A549 (cell line): ENCODE measurements at regions not wholly inside any gene's neighbourhood (a gene's known extent, or its start where the extent isn't known, plus 50 kb on each side); places are given as distances from the start of the nearest gene placed in this dataset.

Experiments
- ATAC-seq, 2 experiments: fragments of 200-7000 bp in 1 of 2; fragments of >200 bp in 1 of 2; cut with Nextera tagmentation in 1 of 2; cut with Tn5 transposase in 1 of 2; 3 replicates each; pipeline versions ENCODE4 v1.8.0 to v1.9.1; 2018 to 2020; ENCODE audit warnings: mild to moderate bottlenecking in 1 of 2, moderate library complexity in 1 of 2
- CTCF ChIA-PET: fragments of 300-600 bp; sonication (Branson Sonifier 250); formaldehyde crosslinking; extraction: SDS; loops from one replicate; lab custom pipeline; 2021; ENCODE audit warnings: antibody characterized with exemption, inconsistent platforms; lab: Yijun Ruan, JAX
- POLR2A ChIA-PET: fragments of 350-600 bp; formaldehyde crosslinking; extraction: SDS; loops from one replicate; lab custom pipeline; 2021; ENCODE audit warnings: antibody characterized with exemption, inconsistent platforms; lab: Yijun Ruan, JAX
- DNase-seq, 2 experiments: peaks; one replicate each; pipeline versions ENCODE4 v3.0.0 to v3.0.0-alpha.2; 2011 to 2016; ENCODE audit warnings: low read depth in 1 of 2, low spot score in 1 of 2
- FAIRE-seq: peaks from 2 replicates; lab custom pipeline; 2011; peaks lifted over from hg19 to GRCh38; lab: Jason Lieb, UNC
- H3K27ac ChIP-seq, 2 experiments: fragments of >200 bp; sonication (Bioruptor Twin); formaldehyde crosslinking; 3 replicates each; pipeline ENCODE4 v1.5.1; 2016 to 2017
- H3K4me1 ChIP-seq: fragments of >200 bp; sonication (Bioruptor Twin); formaldehyde crosslinking; 3 replicates; pipeline ENCODE4 v1.6.1; 2016
- H3K4me2 ChIP-seq: fragments of >200 bp; sonication (Bioruptor Twin); formaldehyde crosslinking; 3 replicates; pipeline ENCODE4 v1.6.1; 2016
- H3K4me3 ChIP-seq: fragments of >200 bp; sonication (Bioruptor Twin); formaldehyde crosslinking; 3 replicates; pipeline ENCODE4 v1.5.1; 2016
- H3K9me3 ChIP-seq: fragments of >200 bp; sonication (Bioruptor Twin); formaldehyde crosslinking; 3 replicates; pipeline ENCODE4 v1.6.1; 2016
- BCL3 ChIP-seq: fragments of >200 bp; sonication (Bioruptor Twin); formaldehyde crosslinking; IDR thresholded peaks from 3 replicates; pipeline ENCODE4 v1.6.1; 2016
- CEBPB ChIP-seq, 2 experiments: fragments of >200 bp in 1 of 2; sonication (Bioruptor Twin) in 1 of 2; formaldehyde crosslinking in 1 of 2; IDR thresholded peaks; 2 replicates each; pipeline ENCODE4 v1.6.1; 2012 to 2016
- CHD2 ChIP-seq: fragments of 150-350 bp; IDR thresholded peaks from 2 replicates; pipeline ENCODE4 v1.6.1; 2014; ENCODE audit warnings: low read length; ENCODE audit not compliant: partially characterized antibody
- EHMT2 ChIP-seq: fragments of 200-600 bp; sonication (generic); IDR thresholded peaks from 2 replicates; pipeline ENCODE4 v1.6.1; 2016; ENCODE audit warnings: antibody characterized with exemption, low read depth, mild to moderate bottlenecking, moderate library complexity
- EP300 ChIP-seq, 2 experiments: fragments of >200 bp; sonication (Bioruptor Twin); formaldehyde crosslinking; IDR thresholded peaks; 2 replicates in 1 of 2; 3 replicates in 1 of 2; pipeline ENCODE4 v1.6.1; 2016 to 2017
- ESRRA ChIP-seq: fragments of 150-350 bp; IDR thresholded peaks from 2 replicates; pipeline ENCODE4 v1.6.1; 2014; ENCODE audit warnings: mild to moderate bottlenecking, low read length, borderline replicate concordance
- FOSL2 ChIP-seq, 2 experiments: fragments of 450-650 bp in 1 of 2; fragments of >200 bp in 1 of 2; sonication (Bioruptor Twin) in 1 of 2; formaldehyde crosslinking; IDR thresholded peaks; 2 replicates each; pipeline versions ENCODE4 v1.5.0 to v1.6.1; 2016 to 2020; ENCODE audit warnings: mild to moderate bottlenecking in 1 of 2, moderate library complexity in 1 of 2
- FOXS1 ChIP-seq: fragments of 250-450 bp; sonication (Bioruptor Pico); IDR thresholded peaks from 2 replicates; pipeline ENCODE4 v1.5.0; 2020; ENCODE audit warnings: mild to moderate bottlenecking, moderate library complexity
- GATA3 ChIP-seq: IDR thresholded peaks from 2 replicates; pipeline ENCODE4 v1.6.1; 2012; ENCODE audit warnings: borderline replicate concordance
- HDAC2 ChIP-seq: fragments of 200-600 bp; sonication (generic); IDR thresholded peaks from 2 replicates; pipeline ENCODE4 v1.6.1; 2016
- HMGXB4 ChIP-seq: fragments of 250-450 bp; sonication (Bioruptor Pico); IDR thresholded peaks from 2 replicates; pipeline ENCODE4 v1.5.0; 2021; ENCODE audit warnings: mild to moderate bottlenecking, moderate library complexity, borderline replicate concordance
- HOXB5 ChIP-seq: fragments of 250-450 bp; sonication (Bioruptor Pico); IDR thresholded peaks from 2 replicates; pipeline ENCODE4 v1.5.0; 2020; ENCODE audit warnings: mild to moderate bottlenecking, moderate library complexity
- KDM1A ChIP-seq: fragments of 200-600 bp; sonication (generic); IDR thresholded peaks from 2 replicates; pipeline ENCODE4 v1.6.1; 2016; ENCODE audit warnings: low read depth, mild to moderate bottlenecking
- MAFK ChIP-seq: fragments of 450-650 bp; IDR thresholded peaks from 2 replicates; pipeline ENCODE4 v1.6.1; 2014; ENCODE audit not compliant: partially characterized antibody
- MAX ChIP-seq: IDR thresholded peaks from 2 replicates; pipeline ENCODE4 v1.6.1; 2012
- MYC ChIP-seq: IDR thresholded peaks from 2 replicates; pipeline ENCODE4 v1.6.1; 2012; ENCODE audit warnings: mild to moderate bottlenecking, inconsistent platforms, low read length, improper control_type of control experiment, borderline replicate concordance
- PBX3 ChIP-seq: IDR thresholded peaks from 2 replicates; pipeline ENCODE4 v1.6.1; 2012
- PHF8 ChIP-seq: fragments of 200-600 bp; sonication (generic); IDR thresholded peaks from 2 replicates; pipeline ENCODE4 v1.6.1; 2016; ENCODE audit warnings: low read depth, mild to moderate bottlenecking, antibody characterized with exemption, moderate library complexity, borderline replicate concordance
- POLR2A ChIP-seq: IDR thresholded peaks from 2 replicates; pipeline ENCODE4 v1.6.1; 2012; ENCODE audit warnings: mild to moderate bottlenecking, low read length
- RARB ChIP-seq: fragments of 250-450 bp; sonication (Bioruptor Pico); IDR thresholded peaks from 2 replicates; pipeline ENCODE4 v1.8.0; 2021; ENCODE audit warnings: mild to moderate bottlenecking, moderate library complexity
- RCOR1 ChIP-seq: fragments of 150-350 bp; IDR thresholded peaks from 2 replicates; pipeline ENCODE4 v1.6.1; 2014; ENCODE audit warnings: antibody characterized with exemption, low read length, low read depth
- SMC3 ChIP-seq: fragments of >200 bp; sonication (Bioruptor Twin); formaldehyde crosslinking; IDR thresholded peaks from 3 replicates; pipeline ENCODE4 v1.6.1; 2018; ENCODE audit warnings: inconsistent platforms
- TFCP2L1 ChIP-seq: fragments of 250-450 bp; sonication (Bioruptor Pico); IDR thresholded peaks from 2 replicates; pipeline ENCODE4 v1.5.0; 2021; ENCODE audit warnings: mild to moderate bottlenecking
- ZNF302 ChIP-seq: fragments of 250-450 bp; sonication (Bioruptor Pico); IDR thresholded peaks from 2 replicates; pipeline ENCODE4 v1.9.0; 2021; ENCODE audit warnings: inconsistent platforms, mild to moderate bottlenecking, moderate library complexity
- ZSCAN20 ChIP-seq: fragments of 250-450 bp; sonication (Bioruptor Pico); IDR thresholded peaks from 2 replicates; pipeline ENCODE4 v1.8.0; 2022; ENCODE audit warnings: mild to moderate bottlenecking, moderate library complexity
- WGBS: methylation state at CpG from one replicate; pipeline ENCODE4 v1.1.6; 2017; ENCODE audit errors: missing lambda C conversion rate; 5-methylcytosine and 5-hydroxymethylcytosine counted together
- TF ChIP-seq, protein P1 (sequence below): fragments of >200 bp; sonication (Bioruptor Twin); formaldehyde crosslinking; IDR thresholded peaks from 3 replicates; pipeline ENCODE4 v1.5.1; 2016
- TF ChIP-seq, protein P2 (sequence below): IDR thresholded peaks from 2 replicates; pipeline ENCODE4 v1.6.1; 2012; ENCODE audit warnings: low read depth, borderline replicate concordance

- no peak overlapping the region for H3K27ac ChIP-seq
Measured at GRCh38 chr2:145910416-145910815, 1390.5 kb upstream of the ZEB2 start.

DNA sequence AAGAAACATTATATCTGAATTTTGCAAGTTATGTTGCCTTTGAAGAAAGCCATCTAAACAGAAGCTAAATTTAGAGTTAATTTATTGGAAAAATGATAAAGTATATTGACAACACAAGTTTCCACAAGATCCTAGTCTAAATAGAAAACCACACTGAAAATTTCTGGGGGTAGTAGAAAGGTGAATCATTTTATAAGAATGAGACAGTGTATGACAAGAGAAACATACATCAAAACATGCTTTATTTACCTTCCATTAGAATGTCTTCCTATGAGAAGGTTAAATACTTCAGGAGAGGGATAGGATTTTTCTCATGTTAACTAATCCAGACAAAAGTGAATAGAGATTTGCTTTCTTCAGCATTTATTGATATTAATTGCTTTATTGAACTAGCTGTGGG is 1389.8 kb upstream of the ZEB2 start:
- ChIA-PET CTCF (interaction anchor here (1.6 kb wide), 1 partner anchor 8 kb away, joined by 4 read pairs; no protein-coding TSS in a partner anchor), POLR2A (no interaction called here)
- peaks cover 4% of the 10 kb centered on the region; the same call in 1 of the 3 replicates for H3K4me1 ChIP-seq
- ATAC-seq, result no peak
- H3K4me3 ChIP-seq, result no peak overlapping the region
- DNase-seq, result no peak
- no peak overlapping the region for H3K4me2 ChIP-seq
- H3K9me3 ChIP-seq, result no peaks in the 10 kb centered on the region
- H3K27ac ChIP-seq, result no peak overlapping the region
- FAIRE-seq, result no peak
- TF ChIP-seq HOXB5 (CRISPR knock-in tag) (no peak), MYC (no peak), EHMT2 (no peak), FOSL2 (IDR thresholded peaks at IDR 0.05) (no peak), FOSL2 (CRISPR knock-in tag; IDR thresholded peaks at IDR 0.05) (no peak), BCL3 (no peak), EP300 (IDR thresholded peaks at IDR 0.05) (no peak), CHD2 (no peak), MAFK (no peak), ZNF302 (CRISPR knock-in tag) (no peak), RARB (CRISPR knock-in tag) (no peak)

More at GRCh38 chr2:145910416-145910815, 1390.5 kb upstream of the ZEB2 start:
- no peak for FAIRE-seq
- H3K4me1 ChIP-seq, result peaks cover 4% of the 10 kb centered on the region; the same call in 1 of the 3 replicates
- H3K4me3 ChIP-seq, result no peak overlapping the region
- no peaks in the 10 kb centered on the region for H3K9me3 ChIP-seq
- TF ChIP-seq FOXS1, result no peak
- no peak for TF ChIP-seq RCOR1
- no peak for TF ChIP-seq HMGXB4
- no peak for TF ChIP-seq MAX
- TF ChIP-seq TFCP2L1 (CRISPR knock-in tag), result no peak
- TF ChIP-seq CEBPB (IDR thresholded peaks at IDR 0.05), result no peak
- no peak for TF ChIP-seq ESRRA
- no peak for TF ChIP-seq PBX3
- TF ChIP-seq BCL3, result no peak
- no peak for TF ChIP-seq SMC3
- TF ChIP-seq, protein P1, sequence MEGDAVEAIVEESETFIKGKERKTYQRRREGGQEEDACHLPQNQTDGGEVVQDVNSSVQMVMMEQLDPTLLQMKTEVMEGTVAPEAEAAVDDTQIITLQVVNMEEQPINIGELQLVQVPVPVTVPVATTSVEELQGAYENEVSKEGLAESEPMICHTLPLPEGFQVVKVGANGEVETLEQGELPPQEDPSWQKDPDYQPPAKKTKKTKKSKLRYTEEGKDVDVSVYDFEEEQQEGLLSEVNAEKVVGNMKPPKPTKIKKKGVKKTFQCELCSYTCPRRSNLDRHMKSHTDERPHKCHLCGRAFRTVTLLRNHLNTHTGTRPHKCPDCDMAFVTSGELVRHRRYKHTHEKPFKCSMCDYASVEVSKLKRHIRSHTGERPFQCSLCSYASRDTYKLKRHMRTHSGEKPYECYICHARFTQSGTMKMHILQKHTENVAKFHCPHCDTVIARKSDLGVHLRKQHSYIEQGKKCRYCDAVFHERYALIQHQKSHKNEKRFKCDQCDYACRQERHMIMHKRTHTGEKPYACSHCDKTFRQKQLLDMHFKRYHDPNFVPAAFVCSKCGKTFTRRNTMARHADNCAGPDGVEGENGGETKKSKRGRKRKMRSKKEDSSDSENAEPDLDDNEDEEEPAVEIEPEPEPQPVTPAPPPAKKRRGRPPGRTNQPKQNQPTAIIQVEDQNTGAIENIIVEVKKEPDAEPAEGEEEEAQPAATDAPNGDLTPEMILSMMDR, result no peak
- TF ChIP-seq, protein P2, sequence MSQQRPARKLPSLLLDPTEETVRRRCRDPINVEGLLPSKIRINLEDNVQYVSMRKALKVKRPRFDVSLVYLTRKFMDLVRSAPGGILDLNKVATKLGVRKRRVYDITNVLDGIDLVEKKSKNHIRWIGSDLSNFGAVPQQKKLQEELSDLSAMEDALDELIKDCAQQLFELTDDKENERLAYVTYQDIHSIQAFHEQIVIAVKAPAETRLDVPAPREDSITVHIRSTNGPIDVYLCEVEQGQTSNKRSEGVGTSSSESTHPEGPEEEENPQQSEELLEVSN, result no peak
- TF ChIP-seq PHF8, result no peak
- TF ChIP-seq FOSL2 (IDR thresholded peaks at IDR 0.05), result no peak
- no peak for TF ChIP-seq FOSL2 (CRISPR knock-in tag; IDR thresholded peaks at IDR 0.05)
- TF ChIP-seq KDM1A, result no peak
- no peak for TF ChIP-seq ZSCAN20 (CRISPR knock-in tag)
- TF ChIP-seq POLR2A, result no peak
- TF ChIP-seq GATA3, result no peak
- no peak for TF ChIP-seq HDAC2
- TF ChIP-seq, all 56 proteins: peak for 0
- POLR2A ChIA-PET, result no interaction called here
- CTCF ChIA-PET, result no interaction called here
- WGBS, result 72% methylated on average over 4 of the region's 4 CpGs
- H3K4me2 ChIP-seq, result no peak overlapping the region
- ATAC-seq (no peak), DNase-seq (no peak)
